K562 (cell line): ENCODE measurements at regions not wholly inside any gene's neighbourhood (a gene's known extent, or its start where the extent isn't known, plus 50 kb on each side); places are given as distances from the start of the nearest gene placed in this dataset.

ENCODE experiments used
- CHD7 ChIP-seq: fragments of 200-600 bp; sonication (generic); IDR thresholded peaks from one replicate; pipeline ENCODE4 v1.6.1; 2012; ENCODE audit warnings: mild to moderate bottlenecking, low read depth, low read length, inconsistent platforms
- CTCF ChIP-seq, 3 experiments: IDR thresholded peaks in 2 of 3; conservative IDR thresholded peaks in 1 of 3; 2 replicates each; pipeline ENCODE4 v1.5.1; 2011 to 2012; ENCODE audit warnings: low read length in 3 of 3, mild to moderate bottlenecking in 3 of 3, control low read depth in 2 of 3, improper control_type of control experiment in 1 of 3, inconsistent platforms in 1 of 3, low read depth in 1 of 3, mixed read lengths in 1 of 3, moderate library complexity in 1 of 3; ENCODE audit not compliant: insufficient read depth in 2 of 3
- NR3C1 ChIP-seq: sonication (generic); formaldehyde crosslinking; IDR thresholded peaks from 2 replicates; pipeline ENCODE4 v1.8.1; 2022; ENCODE audit warnings: missing genetic modification reagents
- PHB2 ChIP-seq: fragments of 450-650 bp; IDR thresholded peaks from 2 replicates; pipeline ENCODE4 v1.6.1; 2017; ENCODE audit warnings: low read depth
- POLR2AphosphoS5 ChIP-seq: IDR thresholded peaks from 2 replicates; pipeline ENCODE4 v1.6.1; 2011; ENCODE audit warnings: mild to moderate bottlenecking, low read depth, low read length, moderate library complexity; ENCODE audit not compliant: control insufficient read depth, insufficient read depth
- RFX7 ChIP-seq: fragments of 250-450 bp; sonication (Bioruptor Pico); IDR thresholded peaks from 2 replicates; pipeline ENCODE4 v1.5.1; 2021; ENCODE audit warnings: mild to moderate bottlenecking

- TF ChIP-seq CHD7 = no peak
- TF ChIP-seq PHB2 = no peak
- TF ChIP-seq CTCF (IDR thresholded peaks at IDR 0.05 in 2 of 3, conservative IDR thresholded peaks at IDR 0.05 in 1 of 3; ENCODE audit: insufficient read depth in 2 of 3, low read depth in 1 of 3, low read length in 3 of 3) = no peak
- TF ChIP-seq RFX7 (CRISPR knock-in tag) = no peak
- TF ChIP-seq POLR2AphosphoS5 = no peak
- TF ChIP-seq NR3C1 (CRISPR knock-in tag) = no peak
Measured at GRCh38 chr3:144344925-144345548, 373.4 kb downstream of the DIPK2A start.
